ENCODE measurements at regions not wholly inside any gene's neighbourhood (a gene's known extent, or its start where the extent isn't known, plus 50 kb on each side); places are given as distances from the start of the nearest gene placed in this dataset.
"Not testable (repeated sequence)": the region's sequence is repeated elsewhere in the genome, so short reads cannot be mapped to it uniquely, and the experiment has no call there.

GRCh38 chr16:52690468-52690867 lies 143.5 kb upstream of the TOX3 start:
- TF ChIP-seq, protein P1, sequence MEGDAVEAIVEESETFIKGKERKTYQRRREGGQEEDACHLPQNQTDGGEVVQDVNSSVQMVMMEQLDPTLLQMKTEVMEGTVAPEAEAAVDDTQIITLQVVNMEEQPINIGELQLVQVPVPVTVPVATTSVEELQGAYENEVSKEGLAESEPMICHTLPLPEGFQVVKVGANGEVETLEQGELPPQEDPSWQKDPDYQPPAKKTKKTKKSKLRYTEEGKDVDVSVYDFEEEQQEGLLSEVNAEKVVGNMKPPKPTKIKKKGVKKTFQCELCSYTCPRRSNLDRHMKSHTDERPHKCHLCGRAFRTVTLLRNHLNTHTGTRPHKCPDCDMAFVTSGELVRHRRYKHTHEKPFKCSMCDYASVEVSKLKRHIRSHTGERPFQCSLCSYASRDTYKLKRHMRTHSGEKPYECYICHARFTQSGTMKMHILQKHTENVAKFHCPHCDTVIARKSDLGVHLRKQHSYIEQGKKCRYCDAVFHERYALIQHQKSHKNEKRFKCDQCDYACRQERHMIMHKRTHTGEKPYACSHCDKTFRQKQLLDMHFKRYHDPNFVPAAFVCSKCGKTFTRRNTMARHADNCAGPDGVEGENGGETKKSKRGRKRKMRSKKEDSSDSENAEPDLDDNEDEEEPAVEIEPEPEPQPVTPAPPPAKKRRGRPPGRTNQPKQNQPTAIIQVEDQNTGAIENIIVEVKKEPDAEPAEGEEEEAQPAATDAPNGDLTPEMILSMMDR (IDR thresholded peaks at IDR 0.05; ENCODE audit: control extremely low read depth, extremely low read depth, low read depth, missing control alignments): no peak
- ChIA-PET POLR2A (no interaction called here), CTCF (no interaction called here)
- no peak for DNase-seq (ENCODE audit: extremely low spot score)

- POLR2A ChIA-PET: no interaction called here
- TF ChIP-seq, protein P1 (IDR thresholded peaks at IDR 0.05; ENCODE audit: control extremely low read depth, extremely low read depth, low read depth, missing control alignments): no peak
- no peak for DNase-seq (ENCODE audit: extremely low spot score)
- CTCF ChIA-PET: no interaction called here
Measured at GRCh38 chr16:52680993-52681392, 134.1 kb upstream of the TOX3 start.

GRCh38 chr16:52677501-52677900 lies 130.6 kb upstream of the TOX3 start:
- TF ChIP-seq, protein P1 (IDR thresholded peaks at IDR 0.05; ENCODE audit: control extremely low read depth, extremely low read depth, low read depth, missing control alignments): no peak

DNA sequence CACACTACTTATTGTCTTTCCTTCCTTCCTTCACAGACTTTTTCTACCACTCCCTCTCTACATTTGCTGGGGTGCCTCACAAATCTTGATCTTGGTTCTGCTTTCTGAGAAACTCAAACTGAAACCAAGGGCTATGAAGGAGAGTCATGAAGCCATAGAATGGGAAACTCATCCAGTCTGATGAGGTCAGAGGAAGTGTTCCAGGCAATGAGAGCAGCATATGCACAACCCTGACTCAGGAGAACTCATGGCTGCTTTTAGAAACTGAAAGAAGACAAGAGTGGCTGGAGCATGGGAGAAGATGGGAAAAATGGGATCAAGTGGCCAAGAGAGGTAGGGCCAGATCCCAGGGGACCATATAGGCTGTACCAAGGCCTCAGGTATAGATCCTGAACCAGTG lies 130.0 kb upstream of the TOX3 start:
- POLR2A ChIA-PET: no interaction called here
- no peak for DNase-seq (ENCODE audit: extremely low spot score)
- CTCF ChIA-PET: no interaction called here
- TF ChIP-seq, protein P1 (IDR thresholded peaks at IDR 0.05; ENCODE audit: control extremely low read depth, extremely low read depth, low read depth, missing control alignments): no peak

More at GRCh38 chr16:52677501-52677900, 130.6 kb upstream of the TOX3 start:
- POLR2A ChIA-PET: no interaction called here
- CTCF ChIA-PET: interaction anchor here (0.8 kb wide), 1 partner anchor 10 kb away, joined by 3 read pairs; no protein-coding TSS in a partner anchor
- DNase-seq (ENCODE audit: extremely low spot score): no peak

- POLR2A ChIA-PET: no interaction called here
- CTCF ChIA-PET: no interaction called here
- DNase-seq (ENCODE audit: extremely low spot score): no peak
- TF ChIP-seq, protein P1 (IDR thresholded peaks at IDR 0.05; ENCODE audit: control extremely low read depth, extremely low read depth, low read depth, missing control alignments): no peak
Measured at GRCh38 chr16:52671590-52671989, 124.6 kb upstream of the TOX3 start.

GRCh38 chr16:52657924-52658323 lies 111.0 kb upstream of the TOX3 start:
- DNase-seq (ENCODE audit: extremely low spot score): no peak
- CTCF ChIA-PET: interaction anchor here (0.8 kb wide), 1 partner anchor 29 kb away, joined by 3 read pairs; no protein-coding TSS in a partner anchor
- POLR2A ChIA-PET: no interaction called here
- TF ChIP-seq, protein P1 (IDR thresholded peaks at IDR 0.05; ENCODE audit: control extremely low read depth, extremely low read depth, low read depth, missing control alignments): no peak

- DNase-seq (ENCODE audit: extremely low spot score); POLR2A ChIA-PET; CTCF ChIA-PET: not testable (repeated sequence)
Measured at GRCh38 chr16:52655916-52656315, 109.0 kb upstream of the TOX3 start.

GRCh38 chr16:52655156-52655555 lies 108.2 kb upstream of the TOX3 start:
- POLR2A ChIA-PET, CTCF ChIA-PET: not testable (repeated sequence)

More at GRCh38 chr16:52655156-52655555, 108.2 kb upstream of the TOX3 start:
- not testable (repeated sequence) for DNase-seq (ENCODE audit: extremely low spot score)

Measured in GM10248 (cell line).